IMR-90 (cell line): ENCODE measurements at regions not wholly inside any gene's neighbourhood (a gene's known extent, or its start where the extent isn't known, plus 50 kb on each side); places are given as distances from the start of the nearest gene placed in this dataset.

Experiments used
- ATAC-seq: fragments of 200-7000 bp; cut with Tn5 transposase; 2 replicates; pipeline ENCODE4 v1.9.1; 2020; ENCODE audit warnings: low read depth, mild to moderate bottlenecking, moderate library complexity
- BruUV-seq: library from RNA; stranded (reverse); fragments of 400-500 nt; replicated peaks from 2 replicates; lab custom pipeline; 2021; lab: Mats Ljungman, UMichigan
- CTCF ChIA-PET: fragments of 300-600 bp; formaldehyde crosslinking; extraction: SDS; loops from one replicate; lab custom pipeline; 2021; ENCODE audit warnings: antibody characterized with exemption; lab: Yijun Ruan, JAX
- POLR2A ChIA-PET: fragments of 300-600 bp; sonication (Branson Sonifier 250); formaldehyde crosslinking; loops from one replicate; lab custom pipeline; 2022; ENCODE audit warnings: antibody characterized with exemption; ENCODE audit not compliant: unreplicated experiment; lab: Charles Lee
- DNase-seq: peaks from one replicate; pipeline ENCODE4 v3.0.0; 2013
- H2AFZ ChIP-seq: replicated peaks from 2 replicates; pipeline ENCODE3; 2013; ENCODE audit warnings: low read length, mild to moderate bottlenecking; ENCODE audit not compliant: poor library complexity
- H2AK5ac ChIP-seq: 2 replicates; pipeline ENCODE4 v1.6.1; 2013; ENCODE audit warnings: low read depth, low read length, inconsistent platforms
- H2AK9ac ChIP-seq: replicated peaks from 2 replicates; pipeline ENCODE3; 2013; ENCODE audit warnings: mild to moderate bottlenecking, low read depth, low read length, moderate library complexity; ENCODE audit not compliant: poor library complexity
- H2BK120ac ChIP-seq: 2 replicates; pipeline ENCODE4 v1.6.1; 2013; ENCODE audit warnings: low read depth, low read length, inconsistent platforms
- H2BK15ac ChIP-seq: 3 replicates; pipeline ENCODE4 v1.6.1; 2013; ENCODE audit warnings: low read depth, low read length, inconsistent platforms
- H2BK20ac ChIP-seq: 2 replicates; pipeline ENCODE4 v1.6.1; 2013; ENCODE audit warnings: low read depth, mild to moderate bottlenecking, inconsistent platforms, low read length, moderate library complexity
- H2BK5ac ChIP-seq: 2 replicates; pipeline ENCODE4 v1.6.1; 2013; ENCODE audit warnings: mild to moderate bottlenecking, low read depth, low read length, inconsistent platforms; ENCODE audit not compliant: poor library complexity, severe bottlenecking
- H3K14ac ChIP-seq: replicated peaks from 2 replicates; pipeline ENCODE4 v1.6.1; 2013; ENCODE audit warnings: low read depth, low read length, inconsistent platforms
- H3K18ac ChIP-seq: 2 replicates; pipeline ENCODE4 v1.6.1; 2013; ENCODE audit warnings: low read depth, low read length, control low read depth
- H3K23ac ChIP-seq: 2 replicates; pipeline ENCODE4 v1.6.1; 2013; ENCODE audit warnings: low read depth, low read length, inconsistent platforms
- H3K27ac ChIP-seq: 2 replicates; pipeline ENCODE4 v1.5.1; 2013; ENCODE audit warnings: mild to moderate bottlenecking, control low read depth, low read length; ENCODE audit not compliant: insufficient read depth
- H3K27me3 ChIP-seq: 2 replicates; pipeline ENCODE4 v1.6.1; 2013; ENCODE audit warnings: low read length; ENCODE audit not compliant: control insufficient read depth, insufficient read depth
- H3K36me3 ChIP-seq: 2 replicates; pipeline ENCODE4 v1.6.1; 2013; ENCODE audit warnings: low read length, mixed read lengths; ENCODE audit not compliant: control insufficient read depth, insufficient read depth
- H3K4ac ChIP-seq: 2 replicates; pipeline ENCODE4 v1.6.1; 2013; ENCODE audit warnings: low read depth, low read length, inconsistent platforms
- H3K4me1 ChIP-seq: 2 replicates; pipeline ENCODE4 v1.6.1; 2013; ENCODE audit warnings: low read length, mixed read lengths; ENCODE audit not compliant: control insufficient read depth, insufficient read depth
- H3K4me2 ChIP-seq: 2 replicates; pipeline ENCODE4 v1.6.1; 2013; ENCODE audit warnings: low read depth, mild to moderate bottlenecking, control low read depth, low read length, moderate library complexity
- H3K4me3 ChIP-seq: 2 replicates; pipeline ENCODE4 v1.5.1; 2013; ENCODE audit warnings: low read depth, mild to moderate bottlenecking, control low read depth, low read length, moderate library complexity; ENCODE audit not compliant: insufficient read depth
- H3K56ac ChIP-seq: 2 replicates; pipeline ENCODE4 v1.6.1; 2013; ENCODE audit warnings: low read length, inconsistent platforms; ENCODE audit not compliant: insufficient read depth; ENCODE audit errors: extremely low read depth
- H3K79me1 ChIP-seq, 2 experiments: 2 replicates each; pipeline ENCODE4 v1.6.1; 2013; ENCODE audit warnings: low read length in 2 of 2, inconsistent platforms in 1 of 2, low read depth in 1 of 2
- H3K9ac ChIP-seq: 2 replicates; pipeline ENCODE4 v1.6.1; 2013; ENCODE audit warnings: low read depth, low read length, control low read depth
- H3K9me1 ChIP-seq: 2 replicates; pipeline ENCODE4 v1.6.1; 2013; ENCODE audit warnings: low read length, inconsistent platforms; ENCODE audit not compliant: insufficient read depth
- H3K9me3 ChIP-seq: 2 replicates; pipeline ENCODE4 v1.6.1; 2013; ENCODE audit warnings: low read length; ENCODE audit not compliant: control insufficient read depth, insufficient read depth
- H4K20me1 ChIP-seq: 2 replicates; pipeline ENCODE4 v1.6.1; 2013; ENCODE audit warnings: low read length, inconsistent platforms; ENCODE audit not compliant: insufficient read depth
- H4K5ac ChIP-seq: 2 replicates; pipeline ENCODE4 v1.6.1; 2013; ENCODE audit warnings: mild to moderate bottlenecking, low read depth, low read length, control low read depth
- H4K8ac ChIP-seq, 2 experiments: 2 replicates each; pipeline ENCODE4 v1.6.1; 2013; ENCODE audit warnings: low read depth in 2 of 2, low read length in 2 of 2, control low read depth in 1 of 2, inconsistent platforms in 1 of 2
- H4K91ac ChIP-seq: 2 replicates; pipeline ENCODE4 v1.6.1; 2013; ENCODE audit warnings: low read depth, low read length, inconsistent platforms; ENCODE audit not compliant: insufficient read depth
- BHLHE40 ChIP-seq: fragments of 150-350 bp; IDR thresholded peaks from 2 replicates; pipeline ENCODE4 v1.6.1; 2016; ENCODE audit warnings: mild to moderate bottlenecking, low read depth, low read length
- CEBPB ChIP-seq: IDR thresholded peaks from 2 replicates; pipeline ENCODE4 v1.6.1; 2012; ENCODE audit warnings: low read depth, low read length, improper control_type of control experiment
- CHD1 ChIP-seq: IDR thresholded peaks from 2 replicates; pipeline ENCODE4 v1.6.1; 2012; ENCODE audit warnings: low read depth, low read length, improper control_type of control experiment
- FOS ChIP-seq: fragments of 150-350 bp; IDR thresholded peaks from 2 replicates; pipeline ENCODE4 v1.6.1; 2016; ENCODE audit warnings: low read depth, low read length
- MAFK ChIP-seq: IDR thresholded peaks from 2 replicates; pipeline ENCODE4 v1.6.1; 2012; ENCODE audit warnings: low read depth, low read length, improper control_type of control experiment
- MAZ ChIP-seq: IDR thresholded peaks from 2 replicates; pipeline ENCODE4 v1.6.1; 2012; ENCODE audit warnings: low read depth, mild to moderate bottlenecking, low read length, improper control_type of control experiment, moderate library complexity, borderline replicate concordance
- MXI1 ChIP-seq: IDR thresholded peaks from 2 replicates; pipeline ENCODE4 v1.6.1; 2012; ENCODE audit warnings: low read depth, mild to moderate bottlenecking, low read length, moderate library complexity, borderline replicate concordance
- NFE2L2 ChIP-seq: fragments of 150-350 bp; IDR thresholded peaks from 2 replicates; pipeline ENCODE4 v1.6.1; 2016; ENCODE audit warnings: low read depth, mild to moderate bottlenecking, low read length
- POLR2A ChIP-seq: IDR thresholded peaks from 2 replicates; pipeline ENCODE4 v1.6.1; 2012; ENCODE audit warnings: mild to moderate bottlenecking, low read depth, low read length
- RAD21 ChIP-seq: IDR thresholded peaks from 2 replicates; pipeline ENCODE4 v1.6.1; 2012; ENCODE audit warnings: low read length, improper control_type of control experiment
- RCOR1 ChIP-seq: IDR thresholded peaks from 2 replicates; pipeline ENCODE4 v1.6.1; 2012; ENCODE audit warnings: mild to moderate bottlenecking, low read length, improper control_type of control experiment; ENCODE audit not compliant: insufficient replicate concordance
- RFX5 ChIP-seq: IDR thresholded peaks from 2 replicates; pipeline ENCODE4 v1.8.0; 2012; ENCODE audit warnings: low read depth, mild to moderate bottlenecking, low read length, moderate library complexity
- SMC3 ChIP-seq: fragments of 150-350 bp; IDR thresholded peaks from 2 replicates; pipeline ENCODE4 v1.6.1; 2016; ENCODE audit warnings: low read depth, mild to moderate bottlenecking, antibody characterized with exemption, low read length, moderate library complexity
- WGBS, 2 experiments: methylation state at CpG; one replicate each; pipeline versions ENCODE4 v1.1.5 to v1.1.7; 2013; ENCODE audit warnings: missing lambda C conversion rate in 2 of 2; ENCODE audit not compliant: insufficient read length in 1 of 2; ENCODE audit errors: extremely low coverage in 2 of 2; 5-methylcytosine and 5-hydroxymethylcytosine counted together
- dilution Hi-C: fragments of 300-500 bp; cut with HindIII; formaldehyde crosslinking; loops from one replicate; pipeline ENCODE4 v1.14.3; 2018; ENCODE audit warnings: low sequenced_read_pairs; ENCODE audit not compliant: unreplicated experiment
- in situ Hi-C: fragments of 300-500 bp; cut with MboI; formaldehyde crosslinking; loops from 3 replicates; pipeline ENCODE4 v1.14.3; 2019; ENCODE audit warnings: low sequenced_read_pairs, inconsistent platforms, mixed read lengths
- intact Hi-C: fragments of 100-400 bp; cut with micrococcal nuclease; formaldehyde crosslinking; loops from 2 replicates; pipeline ENCODE4 v1.10.0; 2022
- TF ChIP-seq, protein P1 (sequence below): fragments of 150-350 bp; IDR thresholded peaks from 2 replicates; pipeline ENCODE4 v1.6.1; 2016; ENCODE audit warnings: low read depth, mild to moderate bottlenecking, low read length, moderate library complexity, borderline replicate concordance
- TF ChIP-seq, protein P2 (sequence below): fragments of 150-350 bp; IDR thresholded peaks from 2 replicates; pipeline ENCODE4 v1.6.1; 2017; ENCODE audit warnings: mild to moderate bottlenecking, antibody characterized with exemption, low read length, low read depth
- TF ChIP-seq, protein P3 (sequence below): conservative IDR thresholded peaks from 2 replicates; pipeline ENCODE4 v1.5.1; 2012; ENCODE audit warnings: mild to moderate bottlenecking, low read depth, low read length, improper control_type of control experiment

DNA sequence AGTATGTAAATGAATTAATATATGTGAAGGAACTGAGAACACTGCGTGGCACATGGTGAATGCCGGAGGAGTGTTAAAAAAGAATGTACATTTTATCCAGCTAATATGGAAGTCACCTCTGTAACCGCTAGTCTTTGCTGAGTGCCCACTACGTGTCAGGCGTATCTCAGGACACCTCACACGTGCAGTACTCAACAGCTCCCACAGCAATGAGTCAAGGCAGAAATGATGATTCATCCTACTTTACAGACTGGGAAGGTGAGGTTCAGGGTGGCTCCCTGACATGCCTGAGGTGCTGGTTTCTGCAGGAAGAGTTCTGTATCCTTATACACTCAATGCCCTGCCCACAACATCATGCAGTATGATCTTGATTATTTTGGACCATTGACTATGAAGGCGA is 487.0 kb downstream of the HAPSTR1 start:
- no peak overlapping the region for H2BK5ac ChIP-seq
- no peak overlapping the region for H3K56ac ChIP-seq
- H3K9me3 ChIP-seq, result peaks cover 18% of the 10 kb centered on the region
- TF ChIP-seq MXI1 (no peak), RFX5 (no peak), CHD1 (no peak), BHLHE40 (no peak), RCOR1 (no peak), FOS (no peak), MAZ (no peak), POLR2A (no peak), MAFK (no peak), CEBPB (no peak), RAD21 (no peak), SMC3 (no peak), NFE2L2 (no peak)
- TF ChIP-seq, protein P1, sequence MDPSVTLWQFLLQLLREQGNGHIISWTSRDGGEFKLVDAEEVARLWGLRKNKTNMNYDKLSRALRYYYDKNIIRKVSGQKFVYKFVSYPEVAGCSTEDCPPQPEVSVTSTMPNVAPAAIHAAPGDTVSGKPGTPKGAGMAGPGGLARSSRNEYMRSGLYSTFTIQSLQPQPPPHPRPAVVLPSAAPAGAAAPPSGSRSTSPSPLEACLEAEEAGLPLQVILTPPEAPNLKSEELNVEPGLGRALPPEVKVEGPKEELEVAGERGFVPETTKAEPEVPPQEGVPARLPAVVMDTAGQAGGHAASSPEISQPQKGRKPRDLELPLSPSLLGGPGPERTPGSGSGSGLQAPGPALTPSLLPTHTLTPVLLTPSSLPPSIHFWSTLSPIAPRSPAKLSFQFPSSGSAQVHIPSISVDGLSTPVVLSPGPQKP, result no peak
- TF ChIP-seq, protein P2, sequence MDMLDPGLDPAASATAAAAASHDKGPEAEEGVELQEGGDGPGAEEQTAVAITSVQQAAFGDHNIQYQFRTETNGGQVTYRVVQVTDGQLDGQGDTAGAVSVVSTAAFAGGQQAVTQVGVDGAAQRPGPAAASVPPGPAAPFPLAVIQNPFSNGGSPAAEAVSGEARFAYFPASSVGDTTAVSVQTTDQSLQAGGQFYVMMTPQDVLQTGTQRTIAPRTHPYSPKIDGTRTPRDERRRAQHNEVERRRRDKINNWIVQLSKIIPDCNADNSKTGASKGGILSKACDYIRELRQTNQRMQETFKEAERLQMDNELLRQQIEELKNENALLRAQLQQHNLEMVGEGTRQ, result no peak
- TF ChIP-seq, protein P3, sequence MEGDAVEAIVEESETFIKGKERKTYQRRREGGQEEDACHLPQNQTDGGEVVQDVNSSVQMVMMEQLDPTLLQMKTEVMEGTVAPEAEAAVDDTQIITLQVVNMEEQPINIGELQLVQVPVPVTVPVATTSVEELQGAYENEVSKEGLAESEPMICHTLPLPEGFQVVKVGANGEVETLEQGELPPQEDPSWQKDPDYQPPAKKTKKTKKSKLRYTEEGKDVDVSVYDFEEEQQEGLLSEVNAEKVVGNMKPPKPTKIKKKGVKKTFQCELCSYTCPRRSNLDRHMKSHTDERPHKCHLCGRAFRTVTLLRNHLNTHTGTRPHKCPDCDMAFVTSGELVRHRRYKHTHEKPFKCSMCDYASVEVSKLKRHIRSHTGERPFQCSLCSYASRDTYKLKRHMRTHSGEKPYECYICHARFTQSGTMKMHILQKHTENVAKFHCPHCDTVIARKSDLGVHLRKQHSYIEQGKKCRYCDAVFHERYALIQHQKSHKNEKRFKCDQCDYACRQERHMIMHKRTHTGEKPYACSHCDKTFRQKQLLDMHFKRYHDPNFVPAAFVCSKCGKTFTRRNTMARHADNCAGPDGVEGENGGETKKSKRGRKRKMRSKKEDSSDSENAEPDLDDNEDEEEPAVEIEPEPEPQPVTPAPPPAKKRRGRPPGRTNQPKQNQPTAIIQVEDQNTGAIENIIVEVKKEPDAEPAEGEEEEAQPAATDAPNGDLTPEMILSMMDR, result no peak
- H2AK5ac ChIP-seq, result no peak overlapping the region
- DNase-seq (no peak), ATAC-seq (no peak)
- H3K9ac ChIP-seq, result no peak overlapping the region
- no peak overlapping the region for H4K91ac ChIP-seq
- no peak overlapping the region for H3K4me2 ChIP-seq
- in situ Hi-C loops, result no loop called here
- H4K5ac ChIP-seq, result no peak overlapping the region
- no peaks in the 10 kb centered on the region for H3K27me3 ChIP-seq
- intact Hi-C loops, result no loop called here
- no peaks in the 10 kb centered on the region for H3K4me1 ChIP-seq
- no peak overlapping the region for H2BK15ac ChIP-seq
- no peak overlapping the region for H3K18ac ChIP-seq
- H3K36me3 ChIP-seq, result no peaks in the 10 kb centered on the region
- H2BK120ac ChIP-seq, result no peak overlapping the region
- dilution Hi-C loops, result no loop called here
- no peak overlapping the region for H3K23ac ChIP-seq
- no TSS peak for BruUV-seq
- H3K4me3 ChIP-seq, result no peak overlapping the region
- H3K4ac ChIP-seq, result no peak overlapping the region
- no CpG with 5 or more reads among the region's 7 CpGs for WGBS, 2 experiments
- ChIA-PET CTCF (no interaction called here), POLR2A (no interaction called here)
- no peaks in the 10 kb centered on the region for H3K79me1 ChIP-seq
- no peak overlapping the region for H2BK20ac ChIP-seq
- no peak overlapping the region for H4K8ac ChIP-seq
- no peak overlapping the region for H2AK9ac ChIP-seq
- no peaks in the 10 kb centered on the region for H4K20me1 ChIP-seq
- no peaks in the 10 kb centered on the region for H3K9me1 ChIP-seq
- no peak overlapping the region for H3K27ac ChIP-seq
- no peak overlapping the region for H3K14ac ChIP-seq
- H2AFZ ChIP-seq, result no peak overlapping the region
